GM18858 (cell line): ENCODE measurements at regions not wholly inside any gene's neighbourhood (a gene's known extent, or its start where the extent isn't known, plus 50 kb on each side); places are given as distances from the start of the nearest gene placed in this dataset.

ENCODE experiments used
- ATAC-seq: cut with Tn5 transposase; IDR thresholded peaks from one replicate; pipeline ENCODE4 v1.9.1; 2021; ENCODE audit not compliant: unreplicated experiment

GRCh38 chr2:187274146-187274545, 173.9 kb downstream of the CALCRL start:
- no peak for ATAC-seq

GRCh38 chr2:187272255-187272654, 175.8 kb downstream of the CALCRL start:
- ATAC-seq, result no peak

- no peak for ATAC-seq
These were observed 176.2 kb downstream of the CALCRL start for GRCh38 chr2:187271825-187272224.

GRCh38 chr2:187266645-187267044, 181.4 kb downstream of the CALCRL start:
- no peak for ATAC-seq

- no peak for ATAC-seq
These were observed 181.9 kb downstream of the CALCRL start for GRCh38 chr2:187266147-187266546.

- no peak for ATAC-seq
These were observed 183.4 kb downstream of the CALCRL start for GRCh38 chr2:187264612-187265011.

GRCh38 chr2:187263675-187264560, 184.1 kb downstream of the CALCRL start:
- no peak for ATAC-seq

- no peak for ATAC-seq
These were observed 186.3 kb downstream of the CALCRL start for GRCh38 chr2:187261705-187262104.

GRCh38 chr2:187252063-187252462, 196.0 kb downstream of the CALCRL start:
- ATAC-seq, result no peak

- no peak for ATAC-seq
These were observed 197.9 kb downstream of the CALCRL start for GRCh38 chr2:187250137-187250536.

- ATAC-seq, result no peak
These were observed 214.2 kb downstream of the CALCRL start for GRCh38 chr2:187233811-187234210.

- ATAC-seq, result no peak
These were observed 215.3 kb downstream of the CALCRL start for GRCh38 chr2:187232749-187233148.

- no peak for ATAC-seq
These were observed 218.0 kb downstream of the CALCRL start for GRCh38 chr2:187230088-187230487.

GRCh38 chr2:187228986-187229385, 219.1 kb downstream of the CALCRL start:
- no peak for ATAC-seq

GRCh38 chr2:187224989-187225388, 223.1 kb downstream of the CALCRL start:
- ATAC-seq, result no peak

GRCh38 chr2:187220071-187220470, 228.0 kb downstream of the CALCRL start:
- ATAC-seq, result no peak

- ATAC-seq, result no peak
These were observed 232.4 kb downstream of the CALCRL start for GRCh38 chr2:187215532-187216240.

- no peak for ATAC-seq
These were observed 233.7 kb downstream of the CALCRL start for GRCh38 chr2:187214306-187214705.

GRCh38 chr2:187213798-187214197, 234.3 kb downstream of the CALCRL start:
- ATAC-seq, result no peak

- ATAC-seq, result no peak
These were observed 237.3 kb downstream of the CALCRL start for GRCh38 chr2:187210726-187211125.

- ATAC-seq, result no peak
These were observed 239.8 kb downstream of the CALCRL start for GRCh38 chr2:187208199-187208785.

GRCh38 chr2:187207126-187207525, 240.9 kb downstream of the CALCRL start:
- ATAC-seq, result no peak
